ENCODE measurements at regions not wholly inside any gene's neighbourhood (a gene's known extent, or its start where the extent isn't known, plus 50 kb on each side); places are given as distances from the start of the nearest gene placed in this dataset.

- no peak for ATAC-seq (ENCODE audit: low read depth)
- Mint-ChIP-seq H3K4me3 (no peak overlapping the region), H3K27ac (peak overlapping the region; percentile 32), H3K27me3 (no peaks in the 10 kb centered on the region), H3K9me3 (ENCODE audit: insufficient read depth) (no peaks in the 10 kb centered on the region), H3K4me1 (peaks cover 33% of the 10 kb centered on the region)
- Histone ChIP-seq H4K20me1 (ENCODE audit: control insufficient read depth, insufficient read depth, low read length, poor library complexity, severe bottlenecking) (no peaks in the 10 kb centered on the region), H3K4me1 (ENCODE audit: control insufficient read depth in 2 of 2, insufficient read depth in 2 of 2, low read length in 2 of 2) (peaks cover 16 to 17% of the 10 kb centered on the region in 2 donors), H3K27ac (ENCODE audit: low read length in 2 of 2) (peak overlapping the region in 1 of 2 donors; percentile 36), H3K79me2 (ENCODE audit: control insufficient read depth, insufficient read depth, low read length) (peaks cover 47% of the 10 kb centered on the region), H3K4me3 (ENCODE audit: control extremely low read depth in 1 of 5, extremely low read depth in 1 of 5, insufficient read depth in 1 of 5, low read depth in 2 of 5, low read length in 4 of 5) (no peak overlapping the region), H3K9ac (ENCODE audit: low read length) (no peak overlapping the region), H2AFZ (ENCODE audit: insufficient read depth, low read depth, low read length, poor library complexity, severe bottlenecking) (no peak overlapping the region), H3K36me3 (replicated peaks in 1 of 2; ENCODE audit: control extremely low read depth in 1 of 2, control insufficient read depth in 1 of 2, extremely low read depth in 1 of 2, insufficient read depth in 2 of 2, low read length in 1 of 2) (peaks cover 0 to 16% of the 10 kb centered on the region in 2 experiments), H3K4me2 (replicated peaks; ENCODE audit: low read depth, low read length, poor library complexity, severe bottlenecking) (no peak overlapping the region), H3K9me3 (ENCODE audit: control extremely low read depth in 1 of 3, control insufficient read depth in 2 of 3, insufficient read depth in 1 of 3, low read length in 2 of 3) (peaks cover 0 to 22% (median 3%) of the 10 kb centered on the region in 3 donors), H3K27me3 (replicated peaks in 1 of 4; ENCODE audit: control extremely low read depth in 1 of 4, control insufficient read depth in 3 of 4, insufficient read depth in 4 of 4, low read length in 3 of 4) (no peaks in the 10 kb centered on the region)
- POLR2A ChIA-PET, result interaction anchor here (0.5 kb wide), 1 partner anchor 31 kb away, joined by 4 read pairs; no protein-coding TSS in a partner anchor
- no peak for DNase-seq
- no CpG with 5 or more reads among the region's 2 CpGs for WGBS (ENCODE audit: insufficient coverage)
- CTCF ChIA-PET, result no interaction called here
- no peak for TF ChIP-seq EZH2 (IDR thresholded peaks at IDR 0.05; ENCODE audit: borderline replicate concordance, insufficient read depth, low read depth, low read length, poor library complexity, severe bottlenecking)
- TF ChIP-seq CTCF (IDR thresholded peaks at IDR 0.05), result no peak
- intact Hi-C loops (cut with micrococcal nuclease), result no loop called here
These were observed 97.9 kb upstream of the RESF1 start for GRCh38 chr12:31861360-31861759.

DNA sequence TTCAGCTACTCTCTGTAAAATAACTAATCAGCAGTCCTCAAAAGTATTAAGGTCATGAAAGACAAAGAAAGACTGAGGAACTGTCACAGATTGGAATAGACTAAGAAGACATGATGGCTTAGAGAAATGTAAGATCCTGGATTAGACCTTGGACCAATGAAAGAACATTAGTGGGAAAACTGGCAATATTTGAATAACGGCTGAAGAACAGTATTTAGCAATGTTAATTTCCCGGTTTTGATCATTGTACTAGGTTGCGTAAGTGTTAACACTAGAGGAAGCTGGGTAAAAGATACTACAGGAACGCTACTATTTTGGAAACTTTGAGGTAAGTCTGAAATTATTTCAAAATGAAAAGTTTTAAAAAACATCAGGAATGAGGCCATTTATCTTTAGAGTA lies 98.8 kb upstream of the RESF1 start:
- H2AFZ ChIP-seq (ENCODE audit: insufficient read depth, low read depth, low read length, poor library complexity, severe bottlenecking), result no peak overlapping the region
- CTCF ChIA-PET, result interaction anchor here (0.6 kb wide), 1 partner anchor 32 kb away, joined by 3 read pairs; no protein-coding TSS in a partner anchor
- peak overlapping the region; percentile 44 for H3K4me3 Mint-ChIP-seq
- no peak overlapping the region for H3K4me3 ChIP-seq (ENCODE audit: control extremely low read depth in 1 of 5, extremely low read depth in 1 of 5, insufficient read depth in 1 of 5, low read depth in 2 of 5, low read length in 4 of 5)
- H3K9me3 Mint-ChIP-seq (ENCODE audit: insufficient read depth), result no peaks in the 10 kb centered on the region
- H3K36me3 ChIP-seq (replicated peaks in 1 of 2; ENCODE audit: control extremely low read depth in 1 of 2, control insufficient read depth in 1 of 2, extremely low read depth in 1 of 2, insufficient read depth in 2 of 2, low read length in 1 of 2), result peaks cover 0 to 16% of the 10 kb centered on the region in 2 experiments
- H4K20me1 ChIP-seq (ENCODE audit: control insufficient read depth, insufficient read depth, low read length, poor library complexity, severe bottlenecking), result no peaks in the 10 kb centered on the region
- no peak overlapping the region for H3K9ac ChIP-seq (ENCODE audit: low read length)
- ATAC-seq (ENCODE audit: low read depth), result no peak
- peak overlapping the region; percentile 45 to 67 for H3K27ac ChIP-seq (ENCODE audit: low read length in 2 of 2)
- DNase-seq, result no peak
- peak overlapping the region; percentile 86 for H3K27ac Mint-ChIP-seq
- POLR2A ChIA-PET, result interaction anchor here (0.6 kb wide), 1 partner anchor 24 kb away, joined by 3 read pairs; no protein-coding TSS in a partner anchor
- intact Hi-C loops (cut with micrococcal nuclease), result no loop called here
- H3K27me3 Mint-ChIP-seq, result no peaks in the 10 kb centered on the region
- peaks cover 0 to 18% (median 2%) of the 10 kb centered on the region in 3 donors for H3K9me3 ChIP-seq (ENCODE audit: control extremely low read depth in 1 of 3, control insufficient read depth in 2 of 3, insufficient read depth in 1 of 3, low read length in 2 of 3)
- H3K4me1 ChIP-seq (ENCODE audit: control insufficient read depth in 2 of 2, insufficient read depth in 2 of 2, low read length in 2 of 2), result peaks cover 16 to 17% of the 10 kb centered on the region in 2 donors
- H3K4me1 Mint-ChIP-seq, result peaks cover 30% of the 10 kb centered on the region
- H3K27me3 ChIP-seq (replicated peaks in 1 of 4; ENCODE audit: control extremely low read depth in 1 of 4, control insufficient read depth in 3 of 4, insufficient read depth in 4 of 4, low read length in 3 of 4), result no peaks in the 10 kb centered on the region
- H3K4me2 ChIP-seq (replicated peaks; ENCODE audit: low read depth, low read length, poor library complexity, severe bottlenecking), result peak overlapping the region; percentile 61
- TF ChIP-seq EZH2 (IDR thresholded peaks at IDR 0.05; ENCODE audit: borderline replicate concordance, insufficient read depth, low read depth, low read length, poor library complexity, severe bottlenecking) (no peak), CTCF (IDR thresholded peaks at IDR 0.05) (no peak)
- peaks cover 39% of the 10 kb centered on the region for H3K79me2 ChIP-seq (ENCODE audit: control insufficient read depth, insufficient read depth, low read length)
- 100% methylated on average over 1 of the region's 4 CpGs for WGBS (ENCODE audit: insufficient coverage)

Measured in B cell (primary cell).